OCI-LY1 (cell line): ENCODE measurements at regions not wholly inside any gene's neighbourhood (a gene's known extent, or its start where the extent isn't known, plus 50 kb on each side); places are given as distances from the start of the nearest gene placed in this dataset.

ENCODE experiments used
- H2AFZ ChIP-seq: fragments of 200-600 bp; sonication (generic), shearing (Covaris generic); 2 replicates; pipeline ENCODE4 v1.6.0; 2014; ENCODE audit warnings: antibody characterized with exemption, mild to moderate bottlenecking, low read length
- H3F3A ChIP-seq: fragments of 200-600 bp; sonication (generic), shearing (Covaris generic); 2 replicates; pipeline ENCODE4 v1.6.0; 2014; ENCODE audit warnings: mild to moderate bottlenecking, antibody characterized with exemption, low read length, moderate library complexity; ENCODE audit not compliant: insufficient read depth
- H3K27ac ChIP-seq: fragments of 200-600 bp; sonication (generic); 2 replicates; pipeline ENCODE4 v1.5.1; 2014; ENCODE audit warnings: low read length, mixed run types, mild to moderate bottlenecking, low read depth; ENCODE audit not compliant: poor library complexity, severe bottlenecking
- H3K27me3 ChIP-seq: fragments of 200-600 bp; sonication (generic); 2 replicates; pipeline ENCODE4 v1.6.0; 2014; ENCODE audit warnings: antibody characterized with exemption, mild to moderate bottlenecking, low read length, moderate library complexity; ENCODE audit not compliant: insufficient read depth
- H3K36me3 ChIP-seq: fragments of 200-600 bp; sonication (generic); 2 replicates; pipeline ENCODE4 v1.6.1; 2014; ENCODE audit warnings: mild to moderate bottlenecking, antibody characterized with exemption, low read length, moderate library complexity, mixed read lengths; ENCODE audit not compliant: insufficient read depth
- H3K4me1 ChIP-seq: fragments of 200-600 bp; sonication (generic); 2 replicates; pipeline ENCODE4 v1.5.1; 2014; ENCODE audit warnings: mild to moderate bottlenecking, low read length, moderate library complexity; ENCODE audit not compliant: insufficient read depth, severe bottlenecking
- H3K4me2 ChIP-seq: fragments of 200-600 bp; sonication (generic), shearing (Covaris generic); 2 replicates; pipeline ENCODE4 v1.6.1; 2014; ENCODE audit warnings: low read length
- H3K4me3 ChIP-seq: fragments of 200-600 bp; sonication (generic); 2 replicates; pipeline ENCODE4 v1.5.1; 2014; ENCODE audit warnings: low read length, low read depth, mild to moderate bottlenecking, mixed read lengths; ENCODE audit not compliant: poor library complexity, severe bottlenecking
- H3K79me2 ChIP-seq: fragments of 200-600 bp; shearing (Covaris generic); 2 replicates; pipeline ENCODE4 v1.6.1; 2016; ENCODE audit warnings: mixed run types, low read length, mixed read lengths; ENCODE audit not compliant: insufficient read depth
- H3K9ac ChIP-seq: fragments of 200-600 bp; sonication (generic), shearing (Covaris generic); 2 replicates; pipeline ENCODE4 v1.6.1; 2014; ENCODE audit warnings: mild to moderate bottlenecking, low read length, mixed read lengths
- H3K9me2 ChIP-seq: fragments of 200-600 bp; sonication (generic), shearing (Covaris generic); 2 replicates; pipeline ENCODE4 v1.6.1; 2014; ENCODE audit warnings: low read depth, mild to moderate bottlenecking, low read length, mixed read lengths
- H3K9me3 ChIP-seq: fragments of 200-600 bp; shearing (Covaris generic); 2 replicates; pipeline ENCODE4 v1.6.1; 2014; ENCODE audit warnings: low read length, mixed read lengths
- H4K20me1 ChIP-seq: fragments of 200-600 bp; sonication (generic), shearing (Covaris generic); 2 replicates; pipeline ENCODE4 v1.6.0; 2016; ENCODE audit warnings: mild to moderate bottlenecking, low read length; ENCODE audit not compliant: insufficient read depth
- CTCF ChIP-seq: fragments of 200-600 bp; sonication (generic), shearing (Covaris generic); IDR thresholded peaks from 2 replicates; pipeline ENCODE4 v1.5.1; 2017; ENCODE audit warnings: mild to moderate bottlenecking, antibody characterized with exemption, low read length, moderate library complexity, mixed read lengths
- EZH2 ChIP-seq: fragments of 200-600 bp; sonication (generic), shearing (Covaris generic); IDR thresholded peaks from 2 replicates; pipeline ENCODE4 v1.8.0; 2017; ENCODE audit warnings: borderline replicate concordance, mixed run types, mild to moderate bottlenecking, antibody characterized with exemption, low read length, moderate library complexity, mixed read lengths

GRCh38 chr4:106738121-106738520, 298.0 kb downstream of the DKK2 start:
- no peak overlapping the region for H3K4me2 ChIP-seq
- no peaks in the 10 kb centered on the region for H4K20me1 ChIP-seq
- H3K27me3 ChIP-seq = no peaks in the 10 kb centered on the region
- no peak overlapping the region for H3K9ac ChIP-seq
- H3K4me1 ChIP-seq = no peaks in the 10 kb centered on the region
- no peaks in the 10 kb centered on the region for H3K9me3 ChIP-seq
- H2AFZ ChIP-seq = no peak overlapping the region
- no peaks in the 10 kb centered on the region for H3K9me2 ChIP-seq
- no peaks in the 10 kb centered on the region for H3K79me2 ChIP-seq
- no peak overlapping the region for H3K27ac ChIP-seq
- no peaks in the 10 kb centered on the region for H3F3A ChIP-seq
- no peak overlapping the region for H3K4me3 ChIP-seq
- H3K36me3 ChIP-seq = no peaks in the 10 kb centered on the region
- TF ChIP-seq EZH2 (no peak), CTCF (no peak)

GRCh38 chr4:106718548-106718947, 317.6 kb downstream of the DKK2 start:
- no peaks in the 10 kb centered on the region for H3K79me2 ChIP-seq
- H3K4me1 ChIP-seq = no peaks in the 10 kb centered on the region
- no peak for TF ChIP-seq EZH2
- TF ChIP-seq CTCF = no peak
- H3K27ac ChIP-seq = no peak overlapping the region
- no peaks in the 10 kb centered on the region for H3K36me3 ChIP-seq
- H2AFZ ChIP-seq = no peak overlapping the region
- H4K20me1 ChIP-seq = no peaks in the 10 kb centered on the region
- H3K27me3 ChIP-seq = no peaks in the 10 kb centered on the region
- no peak overlapping the region for H3K4me2 ChIP-seq
- no peak overlapping the region for H3K4me3 ChIP-seq
- no peaks in the 10 kb centered on the region for H3F3A ChIP-seq
- no peaks in the 10 kb centered on the region for H3K9me2 ChIP-seq
- no peak overlapping the region for H3K9ac ChIP-seq
- H3K9me3 ChIP-seq = no peaks in the 10 kb centered on the region

- Histone ChIP-seq H3K9ac (no peak overlapping the region), H3K4me1 (no peaks in the 10 kb centered on the region), H3K36me3 (no peaks in the 10 kb centered on the region), H3K4me3 (no peak overlapping the region), H3K27me3 (no peaks in the 10 kb centered on the region), H3K9me3 (no peaks in the 10 kb centered on the region), H4K20me1 (no peaks in the 10 kb centered on the region), H3F3A (no peaks in the 10 kb centered on the region), H2AFZ (no peak overlapping the region), H3K27ac (no peak overlapping the region), H3K4me2 (no peak overlapping the region), H3K79me2 (no peaks in the 10 kb centered on the region), H3K9me2 (no peaks in the 10 kb centered on the region)
- TF ChIP-seq EZH2 = no peak
- no peak for TF ChIP-seq CTCF
Measured at GRCh38 chr4:106717091-106717490, 319.0 kb downstream of the DKK2 start.
